Erythroblast (primary cell): ENCODE measurements at regions not wholly inside any gene's neighbourhood (a gene's known extent, or its start where the extent isn't known, plus 50 kb on each side); places are given as distances from the start of the nearest gene placed in this dataset.

ENCODE experiments used
- GATA1 ChIP-seq: IDR thresholded peaks from 2 replicates; pipeline ENCODE4 v1.6.1; 2011; ENCODE audit warnings: low read depth, mild to moderate bottlenecking, control low read depth, low read length, moderate library complexity
- POLR2A ChIP-seq: IDR thresholded peaks from 2 replicates; pipeline ENCODE4 v1.6.1; 2011; ENCODE audit warnings: mild to moderate bottlenecking, low read length

- TF ChIP-seq POLR2A: no peak
- no peak for TF ChIP-seq GATA1
Measured at GRCh38 chr7:82685214-82685613, 241.6 kb upstream of the CACNA2D1 start.
